ENCODE measurements at regions not wholly inside any gene's neighbourhood (a gene's known extent, or its start where the extent isn't known, plus 50 kb on each side); places are given as distances from the start of the nearest gene placed in this dataset.

- no peaks in the 10 kb centered on the region for H3K4me1 ChIP-seq (ENCODE audit: control insufficient read depth, insufficient read depth, low read length)
- H3K4me3 ChIP-seq, result no peak overlapping the region
- no peaks in the 10 kb centered on the region for H3K27me3 ChIP-seq (replicated peaks in 1 of 2; ENCODE audit: control insufficient read depth in 2 of 2, insufficient read depth in 2 of 2, low read length in 1 of 2)
- intact Hi-C loops (cut with micrococcal nuclease; ENCODE audit: unreplicated experiment), result no loop called here
- no peak overlapping the region for H3K9ac ChIP-seq (ENCODE audit: control insufficient read depth, insufficient read depth, low read length)
- POLR2A ChIA-PET, result no interaction called here
- RAD21 ChIA-PET (ENCODE audit: unreplicated experiment), result no interaction called here
- no peaks in the 10 kb centered on the region for H4K20me1 ChIP-seq (ENCODE audit: control insufficient read depth, insufficient read depth)
- SMC1A ChIA-PET (ENCODE audit: uncharacterized antibody, unreplicated experiment), result interaction anchor here (1.2 kb wide), 1 partner anchor 12 kb away, joined by 3 read pairs; no protein-coding TSS in a partner anchor
- H3K27ac ChIP-seq (ENCODE audit: control insufficient read depth, insufficient read depth), result no peak overlapping the region
- no peak for ATAC-seq
- no peak overlapping the region for H2AFZ ChIP-seq (ENCODE audit: control insufficient read depth, low read depth, low read length)
- FAIRE-seq, result no peak
- TF ChIP-seq CREB1 (IDR thresholded peaks at IDR 0.05; ENCODE audit: low read depth), result no peak
- no peak for TF ChIP-seq JUNB (IDR thresholded peaks at IDR 0.05)
- TF ChIP-seq MEF2A (IDR thresholded peaks at IDR 0.05; ENCODE audit: insufficient read depth, low read depth, low read length), result no peak
- no peak for TF ChIP-seq BHLHE40 (IDR thresholded peaks at IDR 0.05; ENCODE audit: borderline replicate concordance in 1 of 2, low read depth in 2 of 2, low read length in 1 of 2)
- TF ChIP-seq, protein P1, sequence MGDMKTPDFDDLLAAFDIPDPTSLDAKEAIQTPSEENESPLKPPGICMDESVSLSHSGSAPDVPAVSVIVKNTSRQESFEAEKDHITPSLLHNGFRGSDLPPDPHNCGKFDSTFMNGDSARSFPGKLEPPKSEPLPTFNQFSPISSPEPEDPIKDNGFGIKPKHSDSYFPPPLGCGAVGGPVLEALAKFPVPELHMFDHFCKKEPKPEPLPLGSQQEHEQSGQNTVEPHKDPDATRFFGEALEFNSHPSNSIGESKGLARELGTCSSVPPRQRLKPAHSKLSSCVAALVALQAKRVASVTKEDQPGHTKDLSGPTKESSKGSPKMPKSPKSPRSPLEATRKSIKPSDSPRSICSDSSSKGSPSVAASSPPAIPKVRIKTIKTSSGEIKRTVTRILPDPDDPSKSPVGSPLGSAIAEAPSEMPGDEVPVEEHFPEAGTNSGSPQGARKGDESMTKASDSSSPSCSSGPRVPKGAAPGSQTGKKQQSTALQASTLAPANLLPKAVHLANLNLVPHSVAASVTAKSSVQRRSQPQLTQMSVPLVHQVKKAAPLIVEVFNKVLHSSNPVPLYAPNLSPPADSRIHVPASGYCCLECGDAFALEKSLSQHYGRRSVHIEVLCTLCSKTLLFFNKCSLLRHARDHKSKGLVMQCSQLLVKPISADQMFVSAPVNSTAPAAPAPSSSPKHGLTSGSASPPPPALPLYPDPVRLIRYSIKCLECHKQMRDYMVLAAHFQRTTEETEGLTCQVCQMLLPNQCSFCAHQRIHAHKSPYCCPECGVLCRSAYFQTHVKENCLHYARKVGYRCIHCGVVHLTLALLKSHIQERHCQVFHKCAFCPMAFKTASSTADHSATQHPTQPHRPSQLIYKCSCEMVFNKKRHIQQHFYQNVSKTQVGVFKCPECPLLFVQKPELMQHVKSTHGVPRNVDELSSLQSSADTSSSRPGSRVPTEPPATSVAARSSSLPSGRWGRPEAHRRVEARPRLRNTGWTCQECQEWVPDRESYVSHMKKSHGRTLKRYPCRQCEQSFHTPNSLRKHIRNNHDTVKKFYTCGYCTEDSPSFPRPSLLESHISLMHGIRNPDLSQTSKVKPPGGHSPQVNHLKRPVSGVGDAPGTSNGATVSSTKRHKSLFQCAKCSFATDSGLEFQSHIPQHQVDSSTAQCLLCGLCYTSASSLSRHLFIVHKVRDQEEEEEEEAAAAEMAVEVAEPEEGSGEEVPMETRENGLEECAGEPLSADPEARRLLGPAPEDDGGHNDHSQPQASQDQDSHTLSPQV (IDR thresholded peaks at IDR 0.05), result no peak
- TF ChIP-seq BCL11A (IDR thresholded peaks at IDR 0.05; ENCODE audit: low read depth, low read length), result no peak
- TF ChIP-seq CHD4 (IDR thresholded peaks at IDR 0.05), result no peak
- TF ChIP-seq POLR2A (IDR thresholded peaks at IDR 0.05; ENCODE audit: low read depth, low read length), result no peak
- TF ChIP-seq MYB (IDR thresholded peaks at IDR 0.05; ENCODE audit: borderline replicate concordance, low read depth, low read length), result no peak
- H3K4me2 ChIP-seq (ENCODE audit: control insufficient read depth, insufficient read depth), result no peak overlapping the region
- H3K36me3 ChIP-seq (ENCODE audit: control insufficient read depth in 2 of 2, insufficient read depth in 2 of 2, low read length in 1 of 2), result no peaks in the 10 kb centered on the region
- CTCF ChIA-PET, result no interaction called here
- H3K79me2 ChIP-seq (ENCODE audit: control insufficient read depth, insufficient read depth, low read length), result no peaks in the 10 kb centered on the region
- 30% methylated on average over 5 of the region's 5 CpGs for WGBS (ENCODE audit: insufficient coverage, insufficient replicate concordance, low lambda C conversion rate, missing lambda C conversion rate)
- H3K9me3 ChIP-seq (replicated peaks; ENCODE audit: control insufficient read depth, insufficient read depth, low read length), result no peaks in the 10 kb centered on the region
- no TSS peak for BruUV-seq (replicated peaks)
- no peak for DNase-seq (ENCODE audit: low read depth, low spot score)
- in situ Hi-C loops (cut with MboI), result no loop called here
Observed at GRCh38 chr13:97654236-97654635, 220.3 kb downstream of the RAP2A start.

All from GM12878 (cell line).